ENCODE measurements at regions not wholly inside any gene's neighbourhood (a gene's known extent, or its start where the extent isn't known, plus 50 kb on each side); places are given as distances from the start of the nearest gene placed in this dataset.

DNA sequence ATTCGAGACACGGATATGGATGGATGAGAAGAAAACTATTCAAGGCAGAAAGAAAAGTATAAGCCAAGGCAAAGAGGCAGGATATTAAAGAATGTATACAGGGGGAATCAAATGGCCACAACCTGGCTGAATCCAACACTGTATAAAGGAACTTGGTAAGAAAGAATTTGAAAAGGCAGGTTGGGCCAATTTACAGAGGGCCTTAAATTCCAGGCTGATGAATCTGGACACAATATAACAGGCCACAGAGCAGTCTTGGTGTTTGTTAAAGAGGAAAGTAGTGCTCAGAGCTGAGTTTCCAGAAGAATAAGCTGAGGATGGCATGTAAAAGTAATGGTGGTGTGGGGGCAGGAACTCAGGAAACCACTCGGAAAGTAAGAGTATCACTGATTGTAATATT, 72.3 kb upstream of the POU2AF2 start:
- Histone ChIP-seq H3K9me3 (ENCODE audit: control insufficient read depth, insufficient read depth, low read length) (no peaks in the 10 kb centered on the region), H3K27me3 (ENCODE audit: control insufficient read depth, insufficient read depth, low read length) (no peaks in the 10 kb centered on the region), H3K27ac (ENCODE audit: low read depth, low read length) (no peak overlapping the region), H3K4me3 (ENCODE audit: low read depth, low read length) (no peak overlapping the region)
- ChIA-PET CTCF (no interaction called here), POLR2A (no interaction called here)
- no peak for DNase-seq (ENCODE audit: low read depth, low spot score)
- TF ChIP-seq, protein P1, sequence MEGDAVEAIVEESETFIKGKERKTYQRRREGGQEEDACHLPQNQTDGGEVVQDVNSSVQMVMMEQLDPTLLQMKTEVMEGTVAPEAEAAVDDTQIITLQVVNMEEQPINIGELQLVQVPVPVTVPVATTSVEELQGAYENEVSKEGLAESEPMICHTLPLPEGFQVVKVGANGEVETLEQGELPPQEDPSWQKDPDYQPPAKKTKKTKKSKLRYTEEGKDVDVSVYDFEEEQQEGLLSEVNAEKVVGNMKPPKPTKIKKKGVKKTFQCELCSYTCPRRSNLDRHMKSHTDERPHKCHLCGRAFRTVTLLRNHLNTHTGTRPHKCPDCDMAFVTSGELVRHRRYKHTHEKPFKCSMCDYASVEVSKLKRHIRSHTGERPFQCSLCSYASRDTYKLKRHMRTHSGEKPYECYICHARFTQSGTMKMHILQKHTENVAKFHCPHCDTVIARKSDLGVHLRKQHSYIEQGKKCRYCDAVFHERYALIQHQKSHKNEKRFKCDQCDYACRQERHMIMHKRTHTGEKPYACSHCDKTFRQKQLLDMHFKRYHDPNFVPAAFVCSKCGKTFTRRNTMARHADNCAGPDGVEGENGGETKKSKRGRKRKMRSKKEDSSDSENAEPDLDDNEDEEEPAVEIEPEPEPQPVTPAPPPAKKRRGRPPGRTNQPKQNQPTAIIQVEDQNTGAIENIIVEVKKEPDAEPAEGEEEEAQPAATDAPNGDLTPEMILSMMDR (IDR thresholded peaks at IDR 0.05; ENCODE audit: low read depth, low read length): no peak

DNA sequence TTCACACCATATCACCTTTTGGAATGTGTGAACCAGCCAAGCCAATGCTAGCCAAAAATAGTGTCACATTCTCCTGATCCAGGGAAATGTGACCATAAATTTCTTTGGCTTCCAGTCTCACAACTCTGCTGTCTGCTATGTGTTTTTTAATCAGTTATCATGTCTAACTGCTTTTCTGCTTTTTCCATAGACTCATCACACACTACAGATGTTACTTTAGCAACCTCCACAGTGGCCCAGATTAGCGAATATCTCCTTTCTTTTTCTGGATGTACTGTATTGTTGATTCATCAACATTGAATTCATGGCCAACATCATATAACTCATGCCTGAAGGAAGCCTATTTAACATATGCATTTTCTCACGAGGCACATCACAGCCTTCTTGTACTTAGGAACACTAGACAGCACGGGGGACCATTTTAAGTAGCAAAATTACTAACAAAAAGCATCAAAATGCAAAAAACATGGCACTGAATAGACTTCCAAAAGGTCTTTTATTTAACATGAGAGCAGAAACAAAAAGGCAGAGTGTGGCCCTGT, 73.1 kb upstream of the POU2AF2 start:
- Histone ChIP-seq H3K27me3 (ENCODE audit: control insufficient read depth, insufficient read depth, low read length) (no peaks in the 10 kb centered on the region), H3K27ac (ENCODE audit: low read depth, low read length) (no peak overlapping the region), H3K4me3 (ENCODE audit: low read depth, low read length) (no peak overlapping the region), H3K9me3 (ENCODE audit: control insufficient read depth, insufficient read depth, low read length) (no peaks in the 10 kb centered on the region)
- ChIA-PET POLR2A (no interaction called here), CTCF (no interaction called here)
- TF ChIP-seq, protein P1 (IDR thresholded peaks at IDR 0.05; ENCODE audit: low read depth, low read length): no peak
- no peak for DNase-seq (ENCODE audit: low read depth, low spot score)

DNA sequence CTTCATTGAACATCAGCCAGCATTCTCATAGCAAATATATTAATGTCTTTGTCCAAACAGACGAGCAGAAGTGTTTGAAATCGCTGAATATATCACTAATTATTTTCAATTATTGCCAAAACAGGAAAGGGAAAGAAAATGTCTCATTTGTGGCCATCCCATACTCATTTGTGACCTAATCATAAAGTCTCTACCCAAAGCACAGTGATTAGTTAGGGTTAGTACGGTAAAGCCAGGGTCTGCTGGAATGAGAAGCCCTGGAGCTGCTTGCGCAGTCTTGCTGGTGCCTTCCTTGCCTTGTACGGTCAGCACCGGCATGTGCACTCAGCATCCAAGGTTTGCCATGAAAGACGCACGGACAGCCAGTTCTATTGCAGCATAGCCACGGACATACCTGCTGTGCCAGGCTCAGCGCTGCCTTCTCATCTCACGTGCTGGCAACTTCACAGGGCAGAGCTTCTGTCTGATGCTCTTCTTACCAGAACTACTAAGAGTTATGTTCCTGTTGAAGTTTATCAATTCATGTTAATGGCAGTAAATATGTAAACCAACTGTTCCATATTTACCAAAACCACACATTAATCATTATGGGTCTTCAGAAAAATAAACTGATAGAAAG, 74.7 kb upstream of the POU2AF2 start:
- TF ChIP-seq, protein P1 (IDR thresholded peaks at IDR 0.05; ENCODE audit: low read depth, low read length): no peak
- no peak for DNase-seq (ENCODE audit: low read depth, low spot score)
- Histone ChIP-seq H3K27ac (ENCODE audit: low read depth, low read length) (no peak overlapping the region), H3K4me3 (ENCODE audit: low read depth, low read length) (no peak overlapping the region), H3K9me3 (ENCODE audit: control insufficient read depth, insufficient read depth, low read length) (no peaks in the 10 kb centered on the region), H3K27me3 (ENCODE audit: control insufficient read depth, insufficient read depth, low read length) (no peaks in the 10 kb centered on the region)
- ChIA-PET POLR2A (no interaction called here), CTCF (no interaction called here)

DNA sequence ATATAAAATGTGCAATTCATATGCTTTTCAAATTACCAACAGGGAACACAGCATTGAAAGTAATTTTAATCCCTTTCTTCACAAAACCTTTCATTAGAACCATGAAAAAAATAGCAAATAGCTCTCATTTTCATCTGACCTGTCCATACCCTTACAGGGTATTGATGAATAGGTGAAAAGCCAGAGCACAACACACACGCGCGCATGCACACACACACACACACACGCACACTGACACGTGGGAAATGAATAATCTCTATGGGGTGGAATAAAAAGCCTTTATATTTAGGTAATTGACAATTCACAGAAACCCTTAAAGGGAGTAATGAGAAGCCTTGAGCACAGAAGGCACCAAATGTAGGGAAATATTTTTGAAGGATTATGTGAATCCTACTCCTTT, 76.2 kb upstream of the POU2AF2 start:
- no peak for DNase-seq (ENCODE audit: low read depth, low spot score)
- Histone ChIP-seq H3K27ac (ENCODE audit: low read depth, low read length) (no peak overlapping the region), H3K27me3 (ENCODE audit: control insufficient read depth, insufficient read depth, low read length) (no peaks in the 10 kb centered on the region), H3K9me3 (ENCODE audit: control insufficient read depth, insufficient read depth, low read length) (no peaks in the 10 kb centered on the region), H3K4me3 (ENCODE audit: low read depth, low read length) (no peak overlapping the region)
- ChIA-PET POLR2A (no interaction called here), CTCF (no interaction called here)
- TF ChIP-seq, protein P1 (IDR thresholded peaks at IDR 0.05; ENCODE audit: low read depth, low read length): no peak

DNA sequence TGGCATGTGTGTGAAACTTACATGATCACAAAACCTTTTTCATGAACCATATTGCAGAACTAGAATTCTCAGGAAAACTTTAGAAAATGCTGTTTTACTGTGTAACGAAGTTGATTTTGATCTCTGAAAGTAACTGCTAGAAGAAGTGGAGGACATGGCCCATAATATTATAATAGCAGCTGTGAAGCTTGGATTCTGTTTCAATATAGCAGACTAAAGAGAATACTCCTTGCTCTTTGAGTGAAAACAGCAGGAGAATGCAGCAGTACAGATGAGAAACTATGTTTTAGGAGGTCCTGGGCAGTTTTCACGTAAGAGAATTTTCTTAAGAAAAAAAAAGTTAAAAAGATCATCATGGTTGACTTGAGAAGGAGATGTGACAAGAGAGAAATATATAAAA, 76.7 kb upstream of the POU2AF2 start:
- Histone ChIP-seq H3K27me3 (ENCODE audit: control insufficient read depth, insufficient read depth, low read length) (no peaks in the 10 kb centered on the region), H3K9me3 (ENCODE audit: control insufficient read depth, insufficient read depth, low read length) (no peaks in the 10 kb centered on the region), H3K4me3 (ENCODE audit: low read depth, low read length) (no peak overlapping the region), H3K27ac (ENCODE audit: low read depth, low read length) (no peak overlapping the region)
- DNase-seq (ENCODE audit: low read depth, low spot score): no peak
- CTCF ChIA-PET: no interaction called here
- POLR2A ChIA-PET: no interaction called here
- TF ChIP-seq, protein P1 (IDR thresholded peaks at IDR 0.05; ENCODE audit: low read depth, low read length): no peak
